ENCODE measurements at regions not wholly inside any gene's neighbourhood (a gene's known extent, or its start where the extent isn't known, plus 50 kb on each side); places are given as distances from the start of the nearest gene placed in this dataset.

- H2BK5ac ChIP-seq (ENCODE audit: low read length), result no peak overlapping the region
- no peak overlapping the region for H3K18ac ChIP-seq (ENCODE audit: low read length)
- H3K9me3 ChIP-seq (replicated peaks in 1 of 2; ENCODE audit: control insufficient read depth in 2 of 2, insufficient read depth in 1 of 2, low read depth in 1 of 2, low read length in 2 of 2), result no peaks in the 10 kb centered on the region
- H2BK120ac ChIP-seq (ENCODE audit: low read depth, low read length), result no peak overlapping the region
- no CpG with 5 or more reads among the region's 3 CpGs for WGBS, 2 donors (ENCODE audit: extremely low coverage in 2 of 2, insufficient read length in 2 of 2, insufficient replicate concordance in 1 of 2)
- H3K27me3 ChIP-seq (ENCODE audit: control insufficient read depth in 3 of 3, insufficient read depth in 3 of 3, low read depth in 1 of 3, low read length in 3 of 3), result no peaks in the 10 kb centered on the region
- no peak overlapping the region for H4K91ac ChIP-seq (ENCODE audit: low read depth, low read length, poor library complexity)
- no peaks in the 10 kb centered on the region for H3K36me3 ChIP-seq (replicated peaks in 1 of 2; ENCODE audit: control insufficient read depth in 2 of 2, insufficient read depth in 2 of 2, low read length in 2 of 2)
- H4K8ac ChIP-seq (ENCODE audit: low read depth, low read length), result no peak overlapping the region
- H3K23ac ChIP-seq (ENCODE audit: low read depth, low read length, poor library complexity), result no peak overlapping the region
- H3K27ac ChIP-seq (replicated peaks; ENCODE audit: low read length), result no peak overlapping the region
- H2BK15ac ChIP-seq (ENCODE audit: low read length), result no peak overlapping the region
- DNase-seq (ENCODE audit: low spot score), result no peak
- no peak overlapping the region for H3K9ac ChIP-seq (ENCODE audit: low read depth, low read length, poor library complexity)
- no peak overlapping the region for H3K4me2 ChIP-seq (ENCODE audit: insufficient read depth, low read length, poor library complexity, severe bottlenecking)
- H2AFZ ChIP-seq (ENCODE audit: low read length), result no peak overlapping the region
- no peak overlapping the region for H3K14ac ChIP-seq (ENCODE audit: low read length)
- H3K79me1 ChIP-seq (ENCODE audit: low read depth, low read length), result no peaks in the 10 kb centered on the region
- no peak overlapping the region for H2BK12ac ChIP-seq (ENCODE audit: low read length)
- H3K4ac ChIP-seq (ENCODE audit: low read length), result no peak overlapping the region
- no peaks in the 10 kb centered on the region for H3K4me1 ChIP-seq (ENCODE audit: control insufficient read depth in 2 of 2, insufficient read depth in 1 of 2, low read depth in 1 of 2, low read length in 2 of 2)
- no peak overlapping the region for H2AK5ac ChIP-seq (ENCODE audit: low read depth, low read length)
- H3K4me3 ChIP-seq (ENCODE audit: low read length in 2 of 2), result no peak overlapping the region
Observed at GRCh38 chr5:129228577-129228976, 134.0 kb downstream of the ISOC1 start.

DNA sequence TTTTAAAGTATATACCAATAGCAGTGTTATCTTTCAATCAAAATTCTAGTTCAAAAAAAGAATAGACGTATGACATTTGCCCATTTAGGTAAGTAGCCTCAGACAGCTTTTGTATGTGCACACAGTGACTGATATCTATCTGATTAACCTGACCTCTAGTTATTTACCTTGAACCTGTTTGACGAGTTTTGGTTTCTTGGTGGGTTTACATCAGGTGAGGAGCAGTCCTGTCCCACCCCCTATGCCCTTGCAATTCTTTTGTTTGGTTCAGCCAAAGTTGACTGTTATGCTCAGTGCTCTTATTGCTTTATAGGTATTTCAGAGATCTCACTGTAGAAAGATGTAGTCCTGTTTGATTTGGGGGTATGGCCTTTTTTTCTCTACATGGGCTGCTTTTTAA lies 147.2 kb downstream of the ISOC1 start:
- no peaks in the 10 kb centered on the region for H3K79me1 ChIP-seq (ENCODE audit: low read depth, low read length)
- no peak overlapping the region for H2AFZ ChIP-seq (ENCODE audit: low read length)
- no peak overlapping the region for H3K23ac ChIP-seq (ENCODE audit: low read depth, low read length, poor library complexity)
- H4K8ac ChIP-seq (ENCODE audit: low read depth, low read length), result no peak overlapping the region
- no peak for DNase-seq (ENCODE audit: low spot score)
- H3K4ac ChIP-seq (ENCODE audit: low read length), result no peak overlapping the region
- H3K4me1 ChIP-seq (ENCODE audit: control insufficient read depth in 2 of 2, insufficient read depth in 1 of 2, low read depth in 1 of 2, low read length in 2 of 2), result no peaks in the 10 kb centered on the region
- no peak overlapping the region for H2BK12ac ChIP-seq (ENCODE audit: low read length)
- no peak overlapping the region for H2BK5ac ChIP-seq (ENCODE audit: low read length)
- H3K14ac ChIP-seq (ENCODE audit: low read length), result no peak overlapping the region
- no peak overlapping the region for H2BK120ac ChIP-seq (ENCODE audit: low read depth, low read length)
- no peaks in the 10 kb centered on the region for H3K9me3 ChIP-seq (replicated peaks in 1 of 2; ENCODE audit: control insufficient read depth in 2 of 2, insufficient read depth in 1 of 2, low read depth in 1 of 2, low read length in 2 of 2)
- H4K91ac ChIP-seq (ENCODE audit: low read depth, low read length, poor library complexity), result no peak overlapping the region
- no peaks in the 10 kb centered on the region for H3K27me3 ChIP-seq (ENCODE audit: control insufficient read depth in 3 of 3, insufficient read depth in 3 of 3, low read depth in 1 of 3, low read length in 3 of 3)
- H3K9ac ChIP-seq (ENCODE audit: low read depth, low read length, poor library complexity), result no peak overlapping the region
- no peak overlapping the region for H2AK5ac ChIP-seq (ENCODE audit: low read depth, low read length)
- H3K36me3 ChIP-seq (replicated peaks in 1 of 2; ENCODE audit: control insufficient read depth in 2 of 2, insufficient read depth in 2 of 2, low read length in 2 of 2), result no peaks in the 10 kb centered on the region
- H3K4me2 ChIP-seq (ENCODE audit: insufficient read depth, low read length, poor library complexity, severe bottlenecking), result no peak overlapping the region
- H2BK15ac ChIP-seq (ENCODE audit: low read length), result no peak overlapping the region
- H3K18ac ChIP-seq (ENCODE audit: low read length), result no peak overlapping the region
- no peak overlapping the region for H3K27ac ChIP-seq (replicated peaks; ENCODE audit: low read length)
- no peak overlapping the region for H3K4me3 ChIP-seq (ENCODE audit: low read length in 2 of 2)
- WGBS, 2 donors (ENCODE audit: extremely low coverage in 2 of 2, insufficient read length in 2 of 2, insufficient replicate concordance in 1 of 2), result no CpG with 5 or more reads among the region's 2 CpGs

DNA sequence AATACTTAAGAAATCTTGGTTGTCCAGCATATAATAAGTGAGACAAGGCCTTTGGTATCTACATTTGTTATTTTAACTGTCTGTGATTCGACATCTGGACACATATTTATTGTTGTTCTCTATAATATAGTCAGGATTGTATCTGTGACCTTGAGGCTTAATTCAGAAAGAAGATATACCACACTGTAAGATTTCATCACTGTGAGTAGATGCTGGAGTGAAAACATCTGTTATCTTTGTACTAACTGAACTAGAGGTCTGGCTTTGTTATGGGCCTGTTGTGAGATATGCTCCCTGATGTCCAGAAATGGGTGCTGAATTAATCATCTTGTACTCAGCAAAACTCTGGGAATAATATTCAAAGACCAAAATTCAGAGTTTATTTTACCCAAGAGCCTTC lies 148.5 kb downstream of the ISOC1 start:
- H3K4ac ChIP-seq (ENCODE audit: low read length), result no peak overlapping the region
- no CpG with 5 or more reads among the region's 1 CpG for WGBS, 2 donors (ENCODE audit: extremely low coverage in 2 of 2, insufficient read length in 2 of 2, insufficient replicate concordance in 1 of 2)
- H3K4me2 ChIP-seq (ENCODE audit: insufficient read depth, low read length, poor library complexity, severe bottlenecking), result no peak overlapping the region
- no peak overlapping the region for H2BK5ac ChIP-seq (ENCODE audit: low read length)
- H3K14ac ChIP-seq (ENCODE audit: low read length), result no peak overlapping the region
- no peaks in the 10 kb centered on the region for H3K9me3 ChIP-seq (replicated peaks in 1 of 2; ENCODE audit: control insufficient read depth in 2 of 2, insufficient read depth in 1 of 2, low read depth in 1 of 2, low read length in 2 of 2)
- H3K27me3 ChIP-seq (ENCODE audit: control insufficient read depth in 3 of 3, insufficient read depth in 3 of 3, low read depth in 1 of 3, low read length in 3 of 3), result no peaks in the 10 kb centered on the region
- no peaks in the 10 kb centered on the region for H3K36me3 ChIP-seq (replicated peaks in 1 of 2; ENCODE audit: control insufficient read depth in 2 of 2, insufficient read depth in 2 of 2, low read length in 2 of 2)
- H4K91ac ChIP-seq (ENCODE audit: low read depth, low read length, poor library complexity), result no peak overlapping the region
- H3K18ac ChIP-seq (ENCODE audit: low read length), result no peak overlapping the region
- no peak for DNase-seq (ENCODE audit: low spot score)
- no peak overlapping the region for H2BK120ac ChIP-seq (ENCODE audit: low read depth, low read length)
- no peaks in the 10 kb centered on the region for H3K79me1 ChIP-seq (ENCODE audit: low read depth, low read length)
- no peak overlapping the region for H3K9ac ChIP-seq (ENCODE audit: low read depth, low read length, poor library complexity)
- no peak overlapping the region for H2BK15ac ChIP-seq (ENCODE audit: low read length)
- no peak overlapping the region for H3K27ac ChIP-seq (replicated peaks; ENCODE audit: low read length)
- H3K4me1 ChIP-seq (ENCODE audit: control insufficient read depth in 2 of 2, insufficient read depth in 1 of 2, low read depth in 1 of 2, low read length in 2 of 2), result no peaks in the 10 kb centered on the region
- no peak overlapping the region for H3K23ac ChIP-seq (ENCODE audit: low read depth, low read length, poor library complexity)
- H3K4me3 ChIP-seq (ENCODE audit: low read length in 2 of 2), result no peak overlapping the region
- no peak overlapping the region for H2AK5ac ChIP-seq (ENCODE audit: low read depth, low read length)
- H2AFZ ChIP-seq (ENCODE audit: low read length), result no peak overlapping the region
- no peak overlapping the region for H2BK12ac ChIP-seq (ENCODE audit: low read length)
- no peak overlapping the region for H4K8ac ChIP-seq (ENCODE audit: low read depth, low read length)

DNA sequence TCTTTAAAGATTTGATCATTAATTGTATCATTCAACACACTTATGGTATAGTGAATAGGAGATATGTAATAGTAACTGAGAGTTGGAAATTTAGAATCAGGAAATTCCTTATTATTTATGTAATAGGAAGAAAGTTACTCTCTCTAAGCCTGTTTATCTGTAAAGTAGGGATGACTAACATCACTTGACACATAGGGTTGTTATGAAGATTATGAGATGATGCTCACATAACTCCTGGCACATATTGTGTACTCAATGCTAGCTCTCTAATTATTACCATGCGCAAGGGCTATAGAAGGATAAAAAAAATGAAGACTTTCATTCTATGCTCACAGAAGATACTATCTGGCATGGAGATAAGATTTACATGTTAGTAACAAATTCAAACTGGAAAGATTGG lies 149.9 kb downstream of the ISOC1 start:
- Histone ChIP-seq H3K79me1 (ENCODE audit: low read depth, low read length) (no peaks in the 10 kb centered on the region), H2AK5ac (ENCODE audit: low read depth, low read length) (no peak overlapping the region), H3K18ac (ENCODE audit: low read length) (no peak overlapping the region), H3K27ac (replicated peaks; ENCODE audit: low read length) (no peak overlapping the region), H4K8ac (ENCODE audit: low read depth, low read length) (no peak overlapping the region), H3K4me2 (ENCODE audit: insufficient read depth, low read length, poor library complexity, severe bottlenecking) (no peak overlapping the region), H3K9ac (ENCODE audit: low read depth, low read length, poor library complexity) (no peak overlapping the region), H2BK120ac (ENCODE audit: low read depth, low read length) (no peak overlapping the region), H3K23ac (ENCODE audit: low read depth, low read length, poor library complexity) (no peak overlapping the region), H3K4me1 (ENCODE audit: control insufficient read depth in 2 of 2, insufficient read depth in 1 of 2, low read depth in 1 of 2, low read length in 2 of 2) (no peaks in the 10 kb centered on the region), H4K91ac (ENCODE audit: low read depth, low read length, poor library complexity) (no peak overlapping the region), H3K27me3 (ENCODE audit: control insufficient read depth in 3 of 3, insufficient read depth in 3 of 3, low read depth in 1 of 3, low read length in 3 of 3) (no peaks in the 10 kb centered on the region), H3K4ac (ENCODE audit: low read length) (no peak overlapping the region), H3K36me3 (replicated peaks in 1 of 2; ENCODE audit: control insufficient read depth in 2 of 2, insufficient read depth in 2 of 2, low read length in 2 of 2) (no peaks in the 10 kb centered on the region), H2BK5ac (ENCODE audit: low read length) (no peak overlapping the region), H3K14ac (ENCODE audit: low read length) (no peak overlapping the region), H2BK12ac (ENCODE audit: low read length) (no peak overlapping the region), H2AFZ (ENCODE audit: low read length) (no peak overlapping the region), H3K9me3 (replicated peaks in 1 of 2; ENCODE audit: control insufficient read depth in 2 of 2, insufficient read depth in 1 of 2, low read depth in 1 of 2, low read length in 2 of 2) (no peaks in the 10 kb centered on the region), H2BK15ac (ENCODE audit: low read length) (no peak overlapping the region), H3K4me3 (ENCODE audit: low read length in 2 of 2) (no peak overlapping the region)
- no peak for DNase-seq (ENCODE audit: low spot score)
- WGBS, 2 donors (ENCODE audit: extremely low coverage in 2 of 2, insufficient read length in 2 of 2, insufficient replicate concordance in 1 of 2), result no CpG with 5 or more reads among the region's 1 CpG
